NK-92 (cell line): ENCODE measurements at regions not wholly inside any gene's neighbourhood (a gene's known extent, or its start where the extent isn't known, plus 50 kb on each side); places are given as distances from the start of the nearest gene placed in this dataset.

Experiments
- DNase-seq: peaks from one replicate; lab custom pipeline; 2025; ENCODE audit not compliant: unreplicated experiment; lab: John Stamatoyannopoulos, UW

GRCh38 chr13:73857106-73857505, 277.1 kb downstream of the KLF12 start:
- no peak for DNase-seq

GRCh38 chr13:73851104-73851503, 283.1 kb downstream of the KLF12 start:
- DNase-seq, result no peak

GRCh38 chr13:73850104-73850873, 283.9 kb downstream of the KLF12 start:
- DNase-seq, result no peak

- DNase-seq, result no peak
Observed at GRCh38 chr13:73849292-73849691, 284.9 kb downstream of the KLF12 start.

- no peak for DNase-seq
Observed at GRCh38 chr13:73844986-73845385, 289.2 kb downstream of the KLF12 start.

GRCh38 chr13:73842626-73843025, 291.6 kb downstream of the KLF12 start:
- DNase-seq, result no peak

GRCh38 chr13:73842184-73842583, 292.0 kb downstream of the KLF12 start:
- DNase-seq, result no peak

- no peak for DNase-seq
Observed at GRCh38 chr13:73837147-73837546, 297.1 kb downstream of the KLF12 start.

- DNase-seq, result no peak
Observed at GRCh38 chr13:73835138-73835721, 299.0 kb downstream of the KLF12 start.

- DNase-seq, result no peak
Observed at GRCh38 chr13:73833325-73834070, 300.7 kb downstream of the KLF12 start.

GRCh38 chr13:73832825-73833224, 301.4 kb downstream of the KLF12 start:
- no peak for DNase-seq

GRCh38 chr13:73832128-73832588, 302.0 kb downstream of the KLF12 start:
- no peak for DNase-seq

GRCh38 chr13:73829416-73829815, 304.8 kb downstream of the KLF12 start:
- DNase-seq, result no peak

- no peak for DNase-seq
Observed at GRCh38 chr13:73828811-73829210, 305.4 kb downstream of the KLF12 start.

GRCh38 chr13:73827434-73827833, 306.8 kb downstream of the KLF12 start:
- DNase-seq, result no peak

- no peak for DNase-seq
Observed at GRCh38 chr13:73825143-73825542, 309.1 kb downstream of the KLF12 start.

- DNase-seq, result no peak
Observed at GRCh38 chr13:73822668-73823592, 311.3 kb downstream of the KLF12 start.

GRCh38 chr13:73820688-73821087, 313.5 kb downstream of the KLF12 start:
- no peak for DNase-seq

- DNase-seq, result no peak
Observed at GRCh38 chr13:73820285-73820684, 313.9 kb downstream of the KLF12 start.

GRCh38 chr13:73819711-73820110, 314.5 kb downstream of the KLF12 start:
- DNase-seq, result no peak

- no peak for DNase-seq
Observed at GRCh38 chr13:73816702-73817101, 317.5 kb downstream of the KLF12 start.
